ENCODE measurements at regions not wholly inside any gene's neighbourhood (a gene's known extent, or its start where the extent isn't known, plus 50 kb on each side); places are given as distances from the start of the nearest gene placed in this dataset.

DNA sequence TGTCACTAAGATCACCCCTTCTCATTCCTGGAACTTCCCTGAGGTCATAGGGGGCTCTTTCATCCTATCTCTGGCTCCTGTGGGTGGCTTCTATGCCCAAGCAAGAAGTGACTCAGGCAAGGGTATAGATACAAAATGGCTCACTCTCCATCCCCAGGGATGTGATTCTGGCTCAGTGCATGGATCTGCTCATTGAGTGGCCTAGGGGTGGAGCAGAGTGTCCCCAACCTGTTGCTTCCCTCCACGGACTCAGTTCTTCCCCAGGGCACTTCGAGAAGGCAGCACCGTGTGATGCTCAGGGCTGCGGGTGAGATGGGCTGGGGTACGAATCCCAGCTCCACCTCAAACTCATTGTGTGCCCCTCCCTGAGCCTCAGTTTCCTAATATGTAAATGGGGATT, 136.4 kb downstream of the PTPRS start:
- TF ChIP-seq CTCF (IDR thresholded peaks at IDR 0.05), result no peak
- no peak for TF ChIP-seq FOXM1 (IDR thresholded peaks at IDR 0.05; ENCODE audit: low read depth)
- TF ChIP-seq MEF2A (IDR thresholded peaks at IDR 0.05; ENCODE audit: borderline replicate concordance, low read depth), result no peak
- TF ChIP-seq SIN3A (IDR thresholded peaks at IDR 0.05; ENCODE audit: borderline replicate concordance, low read depth, low read length), result no peak
- no peak for TF ChIP-seq MAX (IDR thresholded peaks at IDR 0.05; ENCODE audit: low read depth)
- TF ChIP-seq EP300 (IDR thresholded peaks at IDR 0.05; ENCODE audit: borderline replicate concordance in 1 of 2, low read depth in 1 of 2, low read length in 1 of 2), result no peak
- TF ChIP-seq POLR2AphosphoS5 (IDR thresholded peaks at IDR 0.05; ENCODE audit: low read depth, low read length), result no peak
- no peak for TF ChIP-seq CHD2 (IDR thresholded peaks at IDR 0.05; ENCODE audit: low read length, partially characterized antibody)
- no peak for TF ChIP-seq MXI1 (IDR thresholded peaks at IDR 0.05; ENCODE audit: low read depth, low read length)

All from SK-N-SH (cell line).